Activated CD8-positive, alpha-beta T cell treated with anti-CD3 and anti-CD28 coated beads for 36 hours (primary cell): ENCODE measurements at regions not wholly inside any gene's neighbourhood (a gene's known extent, or its start where the extent isn't known, plus 50 kb on each side); places are given as distances from the start of the nearest gene placed in this dataset.

ENCODE experiments used
- ATAC-seq: fragments of 200-7000 bp; cut with Tn5 transposase; one replicate; pipeline ENCODE4 v1.10.0; 2021; ENCODE audit warnings: mild to moderate bottlenecking, moderate library complexity
- CTCF ChIA-PET: fragments of 350-600 bp; sonication (Branson Sonifier 250); formaldehyde crosslinking; loops from one replicate; lab custom pipeline; 2021; ENCODE audit warnings: antibody characterized with exemption; lab: Charles Lee
- POLR2A ChIA-PET: fragments of 350-600 bp; sonication (Branson Sonifier 250); formaldehyde crosslinking; loops from one replicate; lab custom pipeline; 2021; ENCODE audit warnings: antibody characterized with exemption; lab: Charles Lee
- DNase-seq: peaks from one replicate; pipeline ENCODE4 v3.0.0-alpha.2; 2020
- H3K27ac Mint-ChIP-seq: one replicate; pipeline ENCODE4 v1.8.0; 2021; ENCODE audit warnings: mild to moderate bottlenecking, mixed read lengths
- H3K27me3 Mint-ChIP-seq: one replicate; pipeline ENCODE4 v1.8.0; 2021; ENCODE audit warnings: mixed read lengths
- H3K36me3 Mint-ChIP-seq: one replicate; pipeline ENCODE4 v1.8.0; 2021; ENCODE audit warnings: low read depth, mixed read lengths
- H3K4me1 Mint-ChIP-seq: one replicate; pipeline ENCODE4 v1.8.0; 2021; ENCODE audit warnings: low read depth, mixed read lengths
- H3K4me3 Mint-ChIP-seq: one replicate; pipeline ENCODE4 v1.8.0; 2021; ENCODE audit warnings: mild to moderate bottlenecking, moderate library complexity, mixed read lengths
- H3K9me3 Mint-ChIP-seq: one replicate; pipeline ENCODE4 v1.8.0; 2021; ENCODE audit warnings: mixed read lengths
- CTCF ChIP-seq: fragments of 200-600 bp; IDR thresholded peaks from one replicate; pipeline ENCODE4 v1.8.0; 2022; ENCODE audit warnings: antibody characterized with exemption, mild to moderate bottlenecking
- intact Hi-C: fragments of 100-400 bp; cut with micrococcal nuclease; formaldehyde crosslinking; loops from one replicate; pipeline ENCODE4 v1.10.0; 2022

- intact Hi-C loops: no loop called here
- Mint-ChIP-seq H3K9me3 (no peaks in the 10 kb centered on the region), H3K27ac (no peak overlapping the region), H3K27me3 (no peaks in the 10 kb centered on the region), H3K36me3 (no peaks in the 10 kb centered on the region), H3K4me1 (peaks cover 18% of the 10 kb centered on the region), H3K4me3 (no peak overlapping the region)
- ATAC-seq: no peak
- DNase-seq: no peak
- no peak for TF ChIP-seq CTCF
- ChIA-PET CTCF (no interaction called here), POLR2A (no interaction called here)
Measured at GRCh38 chrX:124506066-124506465, 159.7 kb downstream of the SH2D1A start.

- intact Hi-C loops: no loop called here
- no peak overlapping the region for H3K4me3 Mint-ChIP-seq
- no peaks in the 10 kb centered on the region for H3K27me3 Mint-ChIP-seq
- CTCF ChIA-PET: no interaction called here
- H3K27ac Mint-ChIP-seq: no peak overlapping the region
- DNase-seq: no peak
- H3K4me1 Mint-ChIP-seq: peaks cover 8% of the 10 kb centered on the region
- POLR2A ChIA-PET: no interaction called here
- no peaks in the 10 kb centered on the region for H3K9me3 Mint-ChIP-seq
- ATAC-seq: no peak
- no peaks in the 10 kb centered on the region for H3K36me3 Mint-ChIP-seq
- no peak for TF ChIP-seq CTCF
Measured at GRCh38 chrX:124507246-124507645, 160.9 kb downstream of the SH2D1A start.

GRCh38 chrX:124518885-124519284 lies 172.5 kb downstream of the SH2D1A start:
- no peaks in the 10 kb centered on the region for H3K27me3 Mint-ChIP-seq
- no peak overlapping the region for H3K4me3 Mint-ChIP-seq
- no peaks in the 10 kb centered on the region for H3K4me1 Mint-ChIP-seq
- H3K36me3 Mint-ChIP-seq: peaks cover 6% of the 10 kb centered on the region
- ChIA-PET CTCF (interaction anchor here (0.6 kb wide), 1 partner anchor 23 kb away, joined by 3 read pairs; no protein-coding TSS in a partner anchor), POLR2A (no interaction called here)
- intact Hi-C loops: no loop called here
- TF ChIP-seq CTCF: no peak
- no peak overlapping the region for H3K27ac Mint-ChIP-seq
- no peaks in the 10 kb centered on the region for H3K9me3 Mint-ChIP-seq
- DNase-seq: no peak
- no peak for ATAC-seq

GRCh38 chrX:124524852-124525251 lies 178.5 kb downstream of the SH2D1A start:
- Mint-ChIP-seq H3K4me1 (no peaks in the 10 kb centered on the region), H3K27me3 (no peaks in the 10 kb centered on the region), H3K27ac (no peak overlapping the region), H3K4me3 (no peak overlapping the region), H3K9me3 (no peaks in the 10 kb centered on the region), H3K36me3 (no peaks in the 10 kb centered on the region)
- POLR2A ChIA-PET: no interaction called here
- CTCF ChIA-PET: no interaction called here
- DNase-seq (no peak), ATAC-seq (no peak)
- intact Hi-C loops: no loop called here
- TF ChIP-seq CTCF: no peak

GRCh38 chrX:124529786-124530185 lies 183.4 kb downstream of the SH2D1A start:
- DNase-seq: no peak
- Mint-ChIP-seq H3K27me3 (no peaks in the 10 kb centered on the region), H3K4me3 (no peak overlapping the region), H3K4me1 (no peaks in the 10 kb centered on the region), H3K36me3 (no peaks in the 10 kb centered on the region), H3K27ac (no peak overlapping the region), H3K9me3 (no peaks in the 10 kb centered on the region)
- intact Hi-C loops: no loop called here
- CTCF ChIA-PET: no interaction called here
- POLR2A ChIA-PET: no interaction called here
- ATAC-seq: no peak
- TF ChIP-seq CTCF: no peak
